Uterus (tissue), 2 donors: ENCODE measurements at regions not wholly inside any gene's neighbourhood (a gene's known extent, or its start where the extent isn't known, plus 50 kb on each side); places are given as distances from the start of the nearest gene placed in this dataset.

Source experiments
- POLR2A ChIP-seq, 2 donors: fragments of 450-650 bp; IDR thresholded peaks; one replicate each; pipeline ENCODE4 v1.6.1; 2016; ENCODE audit warnings: antibody characterized with exemption in 2 of 2, mild to moderate bottlenecking in 1 of 2, moderate library complexity in 1 of 2
- TF ChIP-seq, protein P1 (sequence below), 4 experiments: fragments of 200-600 bp in 2 of 4; fragments of 450-650 bp in 2 of 4; sonication (generic) in 2 of 4; IDR thresholded peaks; one replicate each; pipeline ENCODE4 v1.5.1; 2016 to 2019; ENCODE audit warnings: antibody characterized with exemption in 4 of 4, mild to moderate bottlenecking in 2 of 4, moderate library complexity in 1 of 4

DNA sequence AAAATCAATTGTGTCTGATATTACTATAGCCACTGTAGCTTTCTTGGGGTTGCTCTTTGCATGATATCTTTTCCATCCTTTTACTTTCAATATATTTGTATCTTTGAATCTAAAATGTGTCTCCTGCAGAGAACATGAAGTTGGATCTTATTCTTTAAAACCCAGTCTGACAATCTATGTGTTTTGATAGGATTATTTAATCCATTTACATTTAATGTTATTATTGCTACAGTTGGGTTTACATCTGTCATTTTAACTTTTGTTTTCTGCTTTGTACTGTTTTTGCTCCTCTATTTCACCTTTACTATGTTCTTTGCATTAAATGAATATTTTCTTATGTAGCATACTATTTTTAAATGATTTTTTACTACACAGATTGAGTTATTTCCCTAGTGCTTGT lies 230.9 kb downstream of the ANTXR2 start:
- TF ChIP-seq, protein P1, sequence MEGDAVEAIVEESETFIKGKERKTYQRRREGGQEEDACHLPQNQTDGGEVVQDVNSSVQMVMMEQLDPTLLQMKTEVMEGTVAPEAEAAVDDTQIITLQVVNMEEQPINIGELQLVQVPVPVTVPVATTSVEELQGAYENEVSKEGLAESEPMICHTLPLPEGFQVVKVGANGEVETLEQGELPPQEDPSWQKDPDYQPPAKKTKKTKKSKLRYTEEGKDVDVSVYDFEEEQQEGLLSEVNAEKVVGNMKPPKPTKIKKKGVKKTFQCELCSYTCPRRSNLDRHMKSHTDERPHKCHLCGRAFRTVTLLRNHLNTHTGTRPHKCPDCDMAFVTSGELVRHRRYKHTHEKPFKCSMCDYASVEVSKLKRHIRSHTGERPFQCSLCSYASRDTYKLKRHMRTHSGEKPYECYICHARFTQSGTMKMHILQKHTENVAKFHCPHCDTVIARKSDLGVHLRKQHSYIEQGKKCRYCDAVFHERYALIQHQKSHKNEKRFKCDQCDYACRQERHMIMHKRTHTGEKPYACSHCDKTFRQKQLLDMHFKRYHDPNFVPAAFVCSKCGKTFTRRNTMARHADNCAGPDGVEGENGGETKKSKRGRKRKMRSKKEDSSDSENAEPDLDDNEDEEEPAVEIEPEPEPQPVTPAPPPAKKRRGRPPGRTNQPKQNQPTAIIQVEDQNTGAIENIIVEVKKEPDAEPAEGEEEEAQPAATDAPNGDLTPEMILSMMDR (IDR thresholded peaks at IDR 0.05): no peak
- no peak for TF ChIP-seq POLR2A (IDR thresholded peaks at IDR 0.05)
